ENCODE measurements at regions not wholly inside any gene's neighbourhood (a gene's known extent, or its start where the extent isn't known, plus 50 kb on each side); places are given as distances from the start of the nearest gene placed in this dataset.
"Not testable (repeated sequence)": the region's sequence is repeated elsewhere in the genome, so short reads cannot be mapped to it uniquely, and the experiment has no call there.

DNA sequence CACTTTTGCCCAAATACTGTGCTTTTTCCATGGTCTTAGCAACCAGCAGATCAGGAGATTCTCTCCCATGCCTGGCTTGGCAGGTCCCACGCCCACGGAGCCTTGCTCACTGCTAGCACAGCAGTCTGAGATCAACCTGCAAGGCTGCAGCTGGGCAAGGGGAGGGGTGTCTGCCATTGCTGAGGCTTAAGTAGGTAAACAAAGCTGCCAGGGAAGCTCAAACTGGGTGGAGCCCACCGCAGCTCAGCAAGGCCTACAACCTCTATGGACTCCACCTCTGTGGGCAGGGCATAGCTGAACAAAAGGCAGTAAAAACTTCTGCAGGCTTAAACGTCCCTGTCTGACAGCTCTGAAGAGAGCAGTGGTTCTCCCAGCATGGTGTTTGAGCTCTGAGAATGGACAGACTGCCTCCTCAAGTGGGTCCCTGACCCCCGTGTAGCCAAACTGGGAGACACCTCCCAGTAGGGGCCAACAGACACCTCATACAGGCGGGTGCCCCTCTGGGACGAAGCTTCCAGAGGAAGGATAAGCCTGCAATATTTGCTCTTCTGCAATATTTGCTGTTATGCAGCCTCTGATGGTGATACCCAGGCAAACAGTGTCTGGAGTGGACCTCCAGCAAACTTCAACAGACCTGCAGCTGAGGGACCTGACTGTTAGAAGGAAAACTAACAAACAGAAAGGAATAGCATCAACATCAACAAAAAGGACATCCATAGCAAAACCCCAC lies 132.8 kb upstream of the STARD13 start:
- not testable (repeated sequence) for DNase-seq

DNA sequence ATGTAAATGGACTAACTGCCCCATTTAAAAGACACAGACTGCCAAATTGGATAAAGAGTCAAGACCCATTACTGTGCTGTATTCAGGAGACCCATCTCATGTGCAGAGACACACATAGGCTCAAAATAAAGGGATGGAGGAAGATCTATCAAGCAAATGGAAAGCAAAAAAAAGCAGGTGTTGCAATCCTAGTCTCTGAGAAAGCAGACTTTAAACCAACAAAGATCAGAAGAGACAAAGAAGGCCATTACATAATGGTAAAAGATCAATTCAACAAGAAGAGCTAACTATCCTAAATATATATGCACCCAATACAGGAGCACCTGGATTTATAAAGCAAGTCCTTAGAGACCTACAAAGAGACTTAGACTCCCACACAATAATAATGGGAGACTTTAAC lies 134.6 kb upstream of the STARD13 start:
- DNase-seq, result not testable (repeated sequence)

DNA sequence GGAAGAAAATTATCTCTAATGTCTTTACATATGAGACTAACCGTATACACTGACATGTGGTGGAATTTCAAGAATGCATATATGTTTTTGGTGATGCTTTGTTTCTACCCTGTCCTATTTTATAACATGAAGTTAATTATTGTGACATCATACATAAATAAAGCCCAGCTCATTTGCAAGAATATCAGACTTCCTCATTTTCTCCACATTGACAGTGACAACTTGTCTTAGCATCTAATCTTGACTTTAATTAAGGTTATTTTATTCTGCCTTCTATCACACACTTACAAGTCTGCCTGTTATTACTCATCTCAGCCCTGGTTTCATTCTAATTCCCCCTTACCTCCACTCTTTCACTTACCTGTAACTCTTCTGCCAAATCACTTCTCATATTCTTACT lies 140.6 kb upstream of the STARD13 start:
- DNase-seq, result no peak

DNA sequence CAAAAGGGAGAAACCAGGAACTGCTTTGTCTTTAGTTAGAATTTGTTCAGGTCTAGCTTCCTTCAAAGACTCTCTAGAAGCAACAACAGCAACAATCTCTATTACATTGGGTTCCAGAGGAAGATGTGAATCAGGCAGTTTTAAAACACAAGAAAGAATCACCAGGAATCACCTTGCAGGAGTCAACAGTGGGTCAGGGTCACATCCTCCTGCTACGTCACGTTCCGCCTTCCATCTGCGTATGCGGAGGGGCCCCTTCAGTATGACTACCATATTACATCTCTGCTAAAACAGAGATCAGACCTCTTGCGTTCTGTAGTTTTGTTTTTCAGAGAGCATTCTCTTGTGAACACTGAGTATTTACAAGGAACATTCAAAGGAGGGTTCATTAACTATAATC lies 147.8 kb upstream of the STARD13 start:
- no peak for DNase-seq

DNA sequence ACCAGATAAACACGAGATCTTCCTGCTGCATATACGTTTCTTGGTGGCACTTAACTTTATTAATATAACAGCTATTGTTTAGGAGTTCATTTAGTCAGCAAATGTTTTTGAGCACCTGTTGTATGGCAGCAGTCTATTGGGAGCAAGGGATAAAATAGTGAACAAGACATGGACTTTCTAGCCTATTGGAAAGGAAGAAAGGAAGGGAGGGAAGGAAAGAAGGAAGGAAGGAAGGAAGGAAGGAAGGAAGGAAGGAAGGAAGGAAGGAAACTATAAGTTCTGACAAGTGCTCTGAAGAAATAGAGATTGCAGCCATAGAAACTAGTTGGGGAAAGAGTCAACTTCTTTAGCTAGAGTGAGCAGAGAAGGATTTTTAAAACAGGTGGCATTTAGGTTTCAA lies 149.1 kb upstream of the STARD13 start:
- no peak for DNase-seq

DNA sequence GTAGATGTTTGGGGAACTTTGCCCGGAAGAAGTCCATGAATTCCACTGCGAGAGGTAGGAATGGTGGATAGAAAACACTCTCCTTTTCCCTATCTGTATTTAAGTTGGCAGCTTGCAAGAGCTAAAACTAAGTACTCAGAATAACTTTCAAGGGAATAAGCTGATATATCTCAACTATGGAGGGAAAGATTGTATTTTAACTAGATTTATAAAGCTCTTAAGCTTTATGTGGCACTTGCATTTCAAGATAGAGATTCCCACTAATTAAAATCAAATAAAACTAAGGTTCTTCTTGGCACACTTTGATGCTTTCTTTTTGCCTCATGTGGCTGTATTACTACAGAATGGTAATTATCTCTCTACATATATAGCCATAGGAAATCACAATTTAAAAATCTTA lies 149.7 kb upstream of the STARD13 start:
- DNase-seq, result no peak

DNA sequence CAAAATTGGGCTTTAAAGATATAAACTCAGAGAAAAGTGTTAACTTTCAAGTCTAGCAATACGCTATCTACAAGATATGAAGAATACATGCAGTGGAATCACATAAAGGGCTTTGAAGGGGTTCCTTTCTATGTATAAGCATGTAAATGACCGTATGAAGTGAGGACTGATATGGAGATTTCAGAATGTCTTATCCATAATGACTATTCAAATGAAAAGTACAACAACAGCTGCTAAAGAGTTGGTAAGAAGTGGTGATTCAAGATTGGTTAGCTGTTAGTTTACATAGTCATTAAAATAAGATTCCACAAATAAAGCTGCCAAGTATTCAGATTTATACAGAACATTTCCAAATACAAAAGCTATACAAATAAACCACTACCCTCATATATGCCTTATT lies 153.4 kb upstream of the STARD13 start:
- DNase-seq, result no peak

DNA sequence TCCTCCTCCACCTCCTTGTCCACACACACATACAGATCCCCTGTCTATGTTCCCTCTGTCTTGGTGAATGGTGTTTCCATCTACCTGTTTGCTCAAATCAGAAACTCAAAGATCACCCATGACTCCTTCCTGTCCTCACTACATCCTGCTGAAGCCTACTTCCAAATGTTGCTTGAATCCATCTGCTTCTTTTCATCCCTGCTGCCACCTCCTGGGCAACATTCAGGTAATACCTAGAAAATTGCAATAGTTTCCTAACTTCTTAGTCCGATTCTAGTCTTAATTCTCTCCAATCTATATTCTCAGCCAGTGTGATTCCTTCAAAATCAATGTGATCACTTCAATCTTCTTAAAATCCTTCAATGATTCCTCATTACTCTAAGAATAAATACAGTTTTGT lies 155.5 kb upstream of the STARD13 start:
- DNase-seq, result peak; percentile 29

DNA sequence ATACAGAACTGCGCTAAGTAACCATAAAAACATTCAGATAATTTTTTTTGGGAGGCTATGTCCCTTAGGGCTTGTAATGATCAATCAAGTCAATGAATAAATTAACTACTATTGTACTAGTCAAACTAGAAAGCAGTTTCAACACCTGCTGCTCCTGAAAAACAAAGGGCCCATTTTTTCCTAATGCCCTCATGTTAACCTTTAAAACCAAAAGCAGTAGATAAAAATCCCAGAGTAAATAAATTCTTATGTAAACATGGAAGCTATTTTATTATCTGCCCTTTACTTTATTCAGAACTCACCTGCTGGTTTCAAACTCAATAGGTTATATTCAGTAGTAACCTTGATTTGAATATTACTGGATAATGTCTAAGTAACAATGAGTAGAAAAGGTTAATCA lies 159.5 kb upstream of the STARD13 start:
- DNase-seq, result no peak

DNA sequence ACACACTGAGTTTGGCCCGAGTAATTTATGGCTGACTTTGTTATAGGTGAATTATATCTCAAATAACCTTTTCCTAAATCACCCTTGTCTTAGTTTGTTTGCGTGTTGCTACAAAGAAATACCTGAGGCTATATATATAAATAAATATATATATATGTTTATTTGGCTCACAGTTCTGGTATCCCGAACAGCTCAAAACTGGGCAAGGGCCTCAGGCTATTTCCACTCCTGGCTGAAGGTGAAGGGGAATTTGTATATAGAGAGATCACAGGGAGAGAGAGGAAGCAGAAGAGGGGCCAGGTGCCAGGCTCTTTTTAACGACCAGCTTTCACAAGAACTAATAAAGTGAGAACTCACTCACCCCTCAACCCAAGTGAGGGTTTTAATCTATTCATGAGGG lies 159.9 kb upstream of the STARD13 start:
- DNase-seq, result no peak

DNA sequence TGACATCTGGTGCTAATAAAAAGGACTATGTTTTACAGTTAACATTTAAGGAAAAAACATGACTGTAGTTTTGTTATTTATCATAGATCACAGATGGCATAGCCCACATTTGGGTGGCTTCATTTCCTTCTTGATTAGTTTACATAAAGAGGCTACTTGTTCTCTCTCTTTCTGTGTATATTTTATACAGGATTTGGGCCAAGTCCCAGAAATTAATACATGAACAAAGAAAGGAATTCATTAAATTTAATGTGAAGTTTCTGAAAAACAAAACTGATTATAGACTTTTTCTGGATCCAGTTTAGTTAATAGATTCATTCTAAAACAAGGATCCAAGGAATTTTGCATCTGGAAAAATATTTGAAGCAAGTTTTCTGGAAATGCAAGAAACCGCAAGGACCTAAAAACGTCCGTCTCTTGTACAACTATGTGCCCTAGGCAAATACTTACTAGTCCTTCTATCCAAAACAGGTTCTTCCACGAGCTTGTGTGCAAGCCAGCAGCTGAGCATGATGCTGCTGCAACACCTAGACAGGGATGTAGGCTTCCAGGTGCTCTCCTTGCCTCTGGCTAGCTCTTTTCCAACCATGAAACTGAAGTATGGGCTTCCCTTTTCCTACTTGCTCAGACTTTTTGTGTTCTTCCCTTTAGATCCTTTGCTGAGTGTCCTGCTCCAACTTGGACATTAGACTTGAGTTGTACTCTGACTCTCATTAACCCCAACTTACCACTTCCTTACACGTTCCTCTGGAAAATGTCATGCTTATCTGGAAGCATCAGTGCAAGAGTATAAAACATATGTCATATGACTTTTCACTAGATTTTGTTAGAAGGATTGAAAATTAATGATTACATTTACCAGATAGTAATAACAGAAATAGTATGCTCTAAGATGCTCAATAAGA lies 161.5 kb upstream of the STARD13 start:
- peak; percentile 4 for DNase-seq

DNA sequence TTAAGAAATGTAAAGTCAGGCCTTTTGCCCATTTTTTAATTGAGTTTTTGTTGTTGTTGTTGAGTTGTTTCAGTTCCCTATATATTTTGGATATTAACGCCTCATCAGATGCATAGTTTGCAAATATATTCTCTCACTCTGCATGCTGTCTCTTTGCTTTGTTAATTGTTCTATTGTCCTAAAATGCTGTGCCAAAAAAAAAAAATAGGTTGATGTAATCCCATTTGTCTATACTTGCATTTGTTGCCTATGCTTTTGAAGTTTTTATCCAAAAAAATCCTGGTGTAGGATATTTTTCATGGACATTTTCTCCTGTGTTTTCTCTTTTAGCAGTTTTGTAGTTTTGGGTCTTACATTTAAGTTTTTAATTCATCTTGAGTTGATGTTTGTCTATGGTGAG lies 163.3 kb upstream of the STARD13 start:
- no peak for DNase-seq

DNA sequence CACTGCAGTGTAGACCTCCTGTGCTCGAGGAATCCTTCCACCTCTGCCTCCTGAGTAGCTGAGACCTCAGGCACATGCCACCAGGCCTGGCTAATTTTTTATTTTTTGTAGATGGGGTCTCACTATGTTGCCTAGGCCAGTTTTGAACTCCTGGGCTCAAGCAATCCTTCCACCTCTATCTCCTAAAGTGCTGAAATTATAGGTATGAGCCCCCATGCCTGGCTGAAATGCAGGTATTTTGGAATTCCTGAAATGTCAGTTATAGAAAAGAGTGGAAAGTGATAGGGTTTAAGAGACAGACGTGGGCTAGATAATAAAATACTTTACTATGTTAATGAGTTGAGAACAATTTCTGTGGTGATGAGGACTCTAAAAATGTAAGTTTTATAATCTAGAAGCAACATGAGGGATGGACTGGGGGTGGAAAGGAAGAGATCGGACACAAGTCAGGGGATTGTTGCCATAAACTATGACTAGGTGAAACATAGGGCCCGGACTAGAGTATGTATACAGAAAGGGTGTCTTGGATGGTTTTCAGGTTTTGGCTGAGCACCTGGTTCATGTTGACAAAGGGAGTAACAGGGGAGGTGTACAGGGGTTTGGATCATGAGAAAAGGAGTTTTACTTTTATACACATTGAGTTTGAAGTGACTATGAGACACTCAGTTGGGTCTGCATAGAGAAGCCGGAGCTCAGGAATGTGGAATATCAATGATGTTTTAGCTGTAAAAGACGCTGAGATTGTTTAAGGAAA lies 165.6 kb upstream of the STARD13 start:
- DNase-seq, result no peak

DNA sequence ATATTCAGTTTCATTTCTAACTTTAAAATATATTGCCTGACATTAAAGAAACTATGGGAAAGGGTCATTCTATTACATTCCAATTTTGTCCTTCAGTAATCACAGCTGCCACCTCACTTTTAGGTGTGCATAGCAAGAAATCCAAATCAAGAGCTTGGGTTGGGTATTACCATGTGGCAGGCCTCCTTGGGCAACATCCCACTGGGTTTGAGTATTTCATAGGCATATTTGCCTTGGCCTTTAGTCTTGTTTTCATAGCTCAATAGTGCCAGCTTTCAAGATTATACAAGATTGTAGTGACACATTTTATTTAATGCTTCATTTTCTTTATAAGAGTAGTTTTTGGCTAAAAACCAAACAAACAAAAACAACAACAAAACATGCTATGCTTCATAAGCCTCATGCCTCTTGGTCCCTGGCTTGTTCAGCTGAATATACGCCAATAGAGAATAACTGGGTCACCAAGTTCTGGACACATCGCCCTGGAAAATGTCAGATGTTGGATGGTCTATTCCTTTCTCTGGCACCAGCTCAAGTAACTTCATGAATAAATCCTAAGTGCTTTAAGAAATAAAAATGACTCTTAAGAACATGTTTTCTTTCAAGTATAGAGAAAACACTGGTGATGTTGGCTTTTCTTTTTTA lies 167.4 kb upstream of the STARD13 start:
- no peak for DNase-seq

DNA sequence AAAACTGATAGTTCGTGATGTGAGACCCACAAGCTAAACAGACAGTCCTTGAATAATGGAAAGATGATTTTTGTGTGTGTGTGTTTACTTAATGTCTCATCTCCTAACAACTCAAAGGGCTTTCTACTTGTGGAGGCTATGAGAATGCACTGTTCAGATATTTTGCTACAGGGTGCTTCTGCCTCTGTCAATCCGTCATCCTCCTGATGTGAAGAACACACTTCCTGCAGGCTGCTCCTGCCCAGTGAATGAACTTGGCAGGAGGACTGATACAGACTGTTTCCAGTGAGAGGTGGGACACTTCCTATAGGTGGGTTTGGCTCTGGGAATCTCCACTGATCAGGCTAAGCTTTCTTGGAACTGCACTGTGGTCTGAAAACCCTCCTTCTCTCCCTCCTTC lies 168.4 kb upstream of the STARD13 start:
- peak; percentile 40 for DNase-seq

DNA sequence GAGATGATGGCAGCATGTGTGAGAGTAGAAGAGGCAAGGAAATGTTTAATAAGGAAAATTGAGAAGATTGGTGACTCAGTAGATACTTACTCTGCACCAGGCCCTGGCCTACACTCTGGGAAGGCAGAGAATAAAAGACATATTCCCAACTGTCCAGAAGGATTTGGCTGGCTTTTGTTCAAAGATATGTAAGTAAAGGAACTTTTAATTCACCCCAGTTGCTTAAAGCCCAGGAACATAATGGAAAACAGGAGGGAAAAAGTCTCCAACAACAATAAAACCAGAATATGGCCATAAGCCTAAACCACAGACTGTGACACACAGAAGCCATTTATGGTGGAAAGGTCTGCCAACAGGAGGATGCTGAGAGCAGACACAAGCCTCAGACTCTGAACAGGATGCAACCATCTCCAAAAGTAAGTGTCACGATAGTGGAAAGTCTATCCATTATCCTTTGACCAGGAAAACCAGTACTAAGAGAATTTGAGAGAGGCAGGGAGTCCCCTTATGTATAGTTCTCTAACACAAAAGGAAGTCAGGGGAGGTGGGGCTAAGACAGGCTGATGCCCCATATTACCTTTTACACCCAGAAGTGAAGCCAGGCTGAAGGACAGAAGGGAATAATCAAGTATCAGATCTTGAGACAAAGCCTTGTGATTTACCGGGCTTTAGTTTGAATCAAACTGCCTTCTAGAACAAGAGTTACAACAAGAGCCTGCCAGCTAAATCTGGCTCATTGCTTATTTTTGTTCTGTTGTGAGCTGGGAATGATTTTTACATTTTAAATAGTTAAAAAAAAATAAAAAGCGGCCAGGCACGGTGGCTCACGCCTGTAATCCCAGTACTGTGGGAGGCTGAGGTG lies 169.5 kb upstream of the STARD13 start:
- peak; percentile 93 for DNase-seq

DNA sequence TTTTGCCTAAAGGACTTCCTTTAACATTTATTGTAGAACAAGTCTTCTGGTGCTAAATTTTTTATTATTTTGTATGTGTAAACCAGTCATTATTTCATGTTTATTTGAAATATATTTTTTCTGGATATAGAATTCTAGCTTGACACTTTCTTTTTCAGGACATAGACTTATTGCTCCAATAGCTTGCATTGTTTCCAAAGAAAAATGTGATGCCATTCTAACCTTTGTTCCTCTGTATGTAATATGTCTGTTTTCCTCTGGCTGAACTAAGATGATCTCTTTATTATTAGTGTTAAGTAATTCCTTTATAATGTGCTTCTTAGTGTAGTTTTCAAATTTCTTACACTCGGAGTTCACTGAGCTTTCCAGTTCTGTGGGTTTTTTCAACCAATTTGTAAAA lies 174.1 kb upstream of the STARD13 start:
- DNase-seq, result no peak

DNA sequence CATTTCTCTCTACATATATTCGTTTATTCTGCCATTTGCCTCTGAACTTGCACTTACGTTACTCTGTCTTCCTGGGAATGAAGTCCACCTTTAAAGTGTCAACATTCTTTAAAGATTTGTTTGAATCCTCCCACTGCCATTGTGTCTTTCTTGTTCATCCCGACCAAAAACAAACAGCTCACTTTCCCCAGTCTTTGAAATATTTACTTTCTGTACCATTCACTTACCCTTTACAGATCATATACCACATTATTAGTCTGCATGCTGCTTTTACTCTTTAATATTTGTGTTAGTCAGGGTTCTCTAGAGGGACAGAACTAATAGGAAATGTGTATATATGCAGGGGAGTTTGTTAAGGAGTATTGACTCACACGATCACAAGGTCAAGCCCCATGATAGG lies 176.6 kb upstream of the STARD13 start:
- no peak for DNase-seq

DNA sequence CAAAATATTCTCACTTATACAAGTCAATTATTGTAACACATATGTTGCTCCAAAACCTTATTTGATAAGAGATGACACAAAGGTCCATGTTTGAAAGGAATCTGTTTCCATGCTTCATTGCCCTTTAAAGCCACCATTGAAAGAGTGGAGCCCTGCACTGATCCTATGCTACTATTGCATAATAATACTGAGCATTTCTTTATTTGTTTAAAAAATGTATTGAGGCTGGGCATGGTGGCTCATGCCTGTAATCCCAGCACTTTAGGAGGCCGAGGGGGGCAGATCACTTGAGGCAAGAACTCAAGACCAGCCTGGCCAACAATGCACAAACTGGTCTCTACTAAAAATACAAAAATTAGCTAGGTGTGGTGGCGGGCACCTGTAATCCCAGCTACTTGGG lies 178.8 kb upstream of the STARD13 start:
- no peak for DNase-seq

DNA sequence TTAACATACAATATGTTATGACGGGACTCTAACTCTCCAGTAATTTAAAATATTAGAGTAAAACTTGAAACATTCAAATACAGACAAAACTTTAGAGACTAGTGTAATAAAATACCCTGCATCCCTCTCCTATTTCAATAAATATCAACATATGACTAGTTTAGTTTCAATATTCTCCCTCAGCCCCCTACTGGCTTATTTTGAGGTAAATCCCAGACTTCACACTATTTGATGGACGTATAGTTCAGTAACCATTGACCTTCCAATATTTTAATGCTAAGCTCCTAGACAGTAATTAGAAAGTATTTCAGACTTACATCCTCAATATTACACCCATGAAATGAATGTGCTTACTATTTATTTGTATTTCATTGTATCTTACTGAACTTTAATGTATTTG lies 180.7 kb upstream of the STARD13 start:
- no peak for DNase-seq

DNA sequence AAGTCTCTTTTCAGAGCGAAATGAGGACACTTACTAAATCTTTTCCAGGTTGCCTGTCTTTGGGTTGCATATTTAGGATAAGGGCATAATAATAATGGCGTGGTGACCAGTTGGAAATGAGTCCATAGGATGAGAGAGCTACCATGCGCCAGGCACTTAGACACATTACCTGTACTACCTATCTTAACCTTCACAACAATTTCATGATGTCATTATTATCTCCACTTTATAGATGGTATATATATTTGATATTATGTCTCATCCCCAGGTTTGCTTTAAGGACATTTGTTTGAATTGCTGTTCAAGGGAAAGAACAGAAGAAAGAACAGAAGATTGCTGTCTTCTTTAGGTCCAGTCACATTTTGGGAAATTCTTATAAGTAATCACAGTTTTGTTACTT lies 182.0 kb upstream of the STARD13 start:
- DNase-seq, result no peak

DNA sequence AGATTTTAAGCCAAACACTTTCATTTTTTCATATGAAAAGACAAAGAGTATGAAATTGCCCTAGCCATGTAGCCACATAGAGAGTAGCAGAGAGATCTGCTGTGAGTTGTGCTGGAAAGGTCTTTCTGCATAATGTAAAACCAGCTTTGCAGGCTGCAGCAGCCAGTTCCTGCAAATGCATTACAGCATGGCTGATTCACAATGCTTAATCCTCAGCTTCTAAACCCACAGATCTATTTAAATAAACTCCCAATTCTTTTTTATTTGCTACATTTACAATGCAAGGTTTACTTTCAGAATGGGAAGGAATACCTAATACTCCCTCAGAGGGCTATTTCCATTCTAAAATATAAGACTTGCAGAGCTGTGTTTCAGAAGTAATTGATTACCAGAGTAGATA lies 185.6 kb upstream of the STARD13 start:
- DNase-seq, result peak; percentile 23

Measured in fibroblast of skin of abdomen (primary cell).